Prostate gland (tissue), 2 donors: ENCODE measurements at regions not wholly inside any gene's neighbourhood (a gene's known extent, or its start where the extent isn't known, plus 50 kb on each side); places are given as distances from the start of the nearest gene placed in this dataset.

Experiments used
- POLR2AphosphoS5 ChIP-seq: sonication (generic); formaldehyde crosslinking; IDR thresholded peaks from one replicate; pipeline ENCODE4 v1.6.1; 2017; ENCODE audit warnings: antibody characterized with exemption
- TF ChIP-seq, protein P1 (sequence below), 4 experiments: fragments of 200-600 bp in 2 of 4; fragments of 450-650 bp in 2 of 4; sonication (generic) in 2 of 4; IDR thresholded peaks; 1 replicate in 3 of 4; 2 replicates in 1 of 4; pipeline ENCODE4 v1.5.1; 2016 to 2019; ENCODE audit warnings: antibody characterized with exemption in 4 of 4, mild to moderate bottlenecking in 2 of 4, moderate library complexity in 2 of 4

DNA sequence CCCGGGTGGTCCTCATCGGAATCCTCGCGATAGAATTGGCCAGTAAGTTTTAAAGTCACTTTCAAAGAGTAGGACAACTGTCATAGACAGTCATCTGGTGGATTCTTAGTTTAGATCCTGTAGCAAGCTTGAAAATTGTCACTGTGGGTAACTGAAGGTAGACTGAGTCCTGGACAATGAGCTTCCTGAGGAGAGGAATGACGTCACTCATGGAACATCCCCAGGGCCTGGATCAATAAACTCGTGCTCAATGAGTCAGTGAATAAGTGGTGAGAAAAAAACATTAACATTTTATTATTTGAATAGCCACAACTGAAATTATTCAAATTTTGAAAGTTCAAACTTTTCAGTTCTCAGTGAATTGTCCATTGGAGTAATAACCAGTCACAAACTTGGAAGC is 101.4 kb upstream of the CXCR4 start:
- TF ChIP-seq POLR2AphosphoS5 = no peak
- TF ChIP-seq, protein P1, sequence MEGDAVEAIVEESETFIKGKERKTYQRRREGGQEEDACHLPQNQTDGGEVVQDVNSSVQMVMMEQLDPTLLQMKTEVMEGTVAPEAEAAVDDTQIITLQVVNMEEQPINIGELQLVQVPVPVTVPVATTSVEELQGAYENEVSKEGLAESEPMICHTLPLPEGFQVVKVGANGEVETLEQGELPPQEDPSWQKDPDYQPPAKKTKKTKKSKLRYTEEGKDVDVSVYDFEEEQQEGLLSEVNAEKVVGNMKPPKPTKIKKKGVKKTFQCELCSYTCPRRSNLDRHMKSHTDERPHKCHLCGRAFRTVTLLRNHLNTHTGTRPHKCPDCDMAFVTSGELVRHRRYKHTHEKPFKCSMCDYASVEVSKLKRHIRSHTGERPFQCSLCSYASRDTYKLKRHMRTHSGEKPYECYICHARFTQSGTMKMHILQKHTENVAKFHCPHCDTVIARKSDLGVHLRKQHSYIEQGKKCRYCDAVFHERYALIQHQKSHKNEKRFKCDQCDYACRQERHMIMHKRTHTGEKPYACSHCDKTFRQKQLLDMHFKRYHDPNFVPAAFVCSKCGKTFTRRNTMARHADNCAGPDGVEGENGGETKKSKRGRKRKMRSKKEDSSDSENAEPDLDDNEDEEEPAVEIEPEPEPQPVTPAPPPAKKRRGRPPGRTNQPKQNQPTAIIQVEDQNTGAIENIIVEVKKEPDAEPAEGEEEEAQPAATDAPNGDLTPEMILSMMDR (IDR thresholded peaks at IDR 0.05) = no peak
